NOMO-1 treated with DMSO at 0.1 percent for 48 hours (cell line): ENCODE measurements at regions not wholly inside any gene's neighbourhood (a gene's known extent, or its start where the extent isn't known, plus 50 kb on each side); places are given as distances from the start of the nearest gene placed in this dataset.
"Not testable (repeated sequence)": the region's sequence is repeated elsewhere in the genome, so short reads cannot be mapped to it uniquely, and the experiment has no call there.

Experiments
- DNase-seq: peaks from one replicate; lab custom pipeline; 2025; ENCODE audit not compliant: unreplicated experiment; lab: John Stamatoyannopoulos, UW

- no peak for DNase-seq
Measured at GRCh38 chr12:125968413-125968812, 903.2 kb downstream of the AACS start.

- no peak for DNase-seq
Measured at GRCh38 chr12:125971981-125972380, 906.7 kb downstream of the AACS start.

DNA sequence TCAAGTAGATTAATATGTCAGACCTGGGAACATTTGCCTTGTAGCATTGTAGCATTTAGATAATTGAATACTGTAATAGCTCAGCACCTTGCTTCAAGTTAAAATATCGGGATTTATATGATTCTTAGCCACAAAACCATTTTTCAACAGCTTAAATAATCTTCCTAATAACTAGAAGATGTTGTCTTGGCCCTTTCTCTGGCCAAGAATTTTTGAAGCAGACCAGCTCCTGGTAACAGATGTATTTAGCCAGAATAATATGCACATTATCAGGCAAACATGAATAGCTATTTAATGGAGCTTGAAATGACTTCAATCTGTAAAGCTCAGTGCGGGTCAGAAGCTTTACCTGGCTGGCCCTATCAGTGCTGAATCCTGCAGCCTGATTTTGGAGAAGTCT is 913.1 kb downstream of the AACS start:
- no peak for DNase-seq

GRCh38 chr12:125981610-125982253 is 916.5 kb downstream of the AACS start:
- DNase-seq, result no peak

DNA sequence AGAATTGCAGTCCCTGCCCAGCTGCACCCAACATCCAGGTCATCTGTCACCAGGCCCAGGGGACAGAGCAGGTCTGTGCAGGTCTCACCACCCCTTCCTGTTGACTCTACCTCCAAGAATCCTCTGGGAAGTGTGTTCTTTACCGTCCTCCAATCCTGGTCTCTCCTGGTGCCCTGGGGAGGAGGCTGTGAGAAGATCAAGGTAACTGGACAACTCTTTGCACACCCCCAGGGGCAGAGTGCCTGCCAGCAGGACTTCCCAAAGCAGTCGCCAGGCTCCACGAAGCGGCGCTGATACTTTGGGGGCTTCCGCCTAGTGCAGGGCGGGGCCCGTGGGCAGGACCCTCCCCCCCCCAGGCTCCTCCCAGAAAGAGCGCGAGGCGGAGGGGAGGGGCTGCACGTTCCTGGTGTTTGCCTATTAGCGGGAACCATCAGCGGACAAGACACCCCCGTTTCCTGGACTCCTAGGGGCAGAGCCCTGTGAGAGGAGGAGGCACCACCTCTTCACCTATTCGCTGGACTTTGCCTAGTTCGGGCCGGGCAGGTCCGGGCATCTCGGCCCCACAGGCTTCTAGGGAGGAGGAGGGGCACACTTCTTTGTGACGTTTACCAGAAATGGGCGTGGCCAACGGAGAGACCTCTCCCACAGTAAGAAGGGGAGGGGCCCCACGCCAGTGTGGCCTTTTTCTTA is 918.0 kb downstream of the AACS start:
- DNase-seq, result no peak

GRCh38 chr12:125983784-125984500 is 918.7 kb downstream of the AACS start:
- DNase-seq, result no peak

DNA sequence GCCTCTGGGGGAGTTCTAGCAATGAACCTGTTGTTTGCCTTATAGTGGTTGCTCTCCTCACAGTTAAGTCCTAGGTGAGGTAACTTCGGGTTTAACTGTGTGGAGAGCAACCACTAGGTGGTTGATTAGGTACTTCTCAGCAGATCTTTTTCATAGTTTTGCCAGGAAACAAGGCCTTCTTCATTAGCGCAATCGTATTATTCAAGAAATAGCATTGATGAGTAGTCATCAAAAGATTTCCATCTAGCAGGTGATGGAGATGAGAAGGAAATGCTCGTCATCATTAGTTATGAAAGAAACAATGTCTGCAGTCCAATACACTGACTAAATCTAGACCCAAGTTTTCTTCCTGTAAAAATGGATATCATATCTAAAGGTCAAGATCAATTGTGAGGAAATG is 923.3 kb downstream of the AACS start:
- DNase-seq, result no peak

DNA sequence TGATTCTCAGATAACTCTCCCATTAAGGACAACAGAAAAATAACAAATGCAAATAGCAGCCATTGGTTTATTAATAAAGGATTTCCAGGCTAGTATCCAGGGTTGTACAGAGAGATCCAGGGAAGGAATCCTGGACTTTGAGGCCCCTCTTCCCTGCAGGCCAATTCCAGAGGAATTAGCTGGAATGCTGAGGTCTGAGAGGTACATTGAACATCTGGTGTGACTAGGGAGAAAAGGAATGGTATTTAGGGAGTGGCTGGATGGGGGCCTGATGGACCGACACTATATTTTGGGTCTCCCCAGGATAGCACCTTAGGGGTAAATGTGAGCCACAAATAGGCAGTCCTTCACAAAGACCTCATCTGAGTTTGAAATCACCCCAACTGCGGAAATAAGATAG is 924.5 kb downstream of the AACS start:
- no peak for DNase-seq

GRCh38 chr12:125996443-125996842 is 931.2 kb downstream of the AACS start:
- peak; percentile 45 for DNase-seq

- DNase-seq, result no peak
Measured at GRCh38 chr12:125999628-126000027, 934.4 kb downstream of the AACS start.

GRCh38 chr12:126019385-126019784 is 954.1 kb downstream of the AACS start:
- no peak for DNase-seq

- DNase-seq, result no peak
Measured at GRCh38 chr12:126021675-126022074, 956.4 kb downstream of the AACS start.

GRCh38 chr12:126027825-126028224 is 962.6 kb downstream of the AACS start:
- no peak for DNase-seq

- no peak for DNase-seq
Measured at GRCh38 chr12:126030573-126030972, 965.3 kb downstream of the AACS start.

DNA sequence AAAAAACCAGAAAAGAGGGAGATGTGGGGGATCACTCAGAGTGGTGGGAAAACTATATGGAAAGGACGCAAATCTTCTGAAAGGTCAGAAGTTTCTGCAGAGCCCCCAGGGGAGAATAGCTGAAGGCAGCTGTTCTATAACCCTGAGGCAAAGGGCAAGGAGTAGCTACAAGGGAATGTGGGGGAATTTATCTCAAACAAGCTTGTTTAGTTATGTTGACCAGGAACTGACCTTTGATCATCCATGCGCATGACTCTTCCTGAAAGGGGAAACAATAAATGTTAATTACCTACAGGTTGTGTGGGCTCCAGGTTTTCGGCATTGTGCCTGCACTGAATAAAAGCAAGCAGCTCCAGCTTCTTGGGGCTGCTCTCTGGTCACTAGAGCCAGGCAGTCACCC is 968.5 kb downstream of the AACS start:
- DNase-seq, result no peak

DNA sequence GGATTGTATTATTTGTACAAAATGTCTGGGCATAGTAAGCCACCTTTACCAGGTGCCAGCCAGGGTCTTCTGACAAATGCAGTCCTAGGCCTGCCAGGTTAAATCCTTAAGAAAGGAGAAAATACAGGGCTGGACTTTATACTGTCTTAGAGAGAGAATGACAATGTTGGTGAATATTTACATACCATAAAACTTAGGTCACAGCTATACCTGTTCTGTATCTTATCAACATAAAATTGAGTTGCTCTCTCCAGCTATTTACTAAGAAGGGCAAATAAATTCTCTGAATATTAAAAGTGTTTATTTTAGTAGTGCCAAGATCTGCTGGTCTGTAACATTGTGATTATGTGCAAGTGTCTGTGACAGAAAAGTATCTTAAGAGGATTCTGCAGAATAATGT is 971.1 kb downstream of the AACS start:
- no peak for DNase-seq

GRCh38 chr12:126038434-126038833 is 973.2 kb downstream of the AACS start:
- DNase-seq, result no peak

GRCh38 chr12:126040307-126040706 is 975.1 kb downstream of the AACS start:
- no peak for DNase-seq

GRCh38 chr12:126042286-126042685 is 977.1 kb downstream of the AACS start:
- no peak for DNase-seq

GRCh38 chr12:126049501-126049900 is 984.3 kb downstream of the AACS start:
- not testable (repeated sequence) for DNase-seq

GRCh38 chr12:126051611-126052107 is 986.4 kb downstream of the AACS start:
- DNase-seq, result peak; percentile 16

DNA sequence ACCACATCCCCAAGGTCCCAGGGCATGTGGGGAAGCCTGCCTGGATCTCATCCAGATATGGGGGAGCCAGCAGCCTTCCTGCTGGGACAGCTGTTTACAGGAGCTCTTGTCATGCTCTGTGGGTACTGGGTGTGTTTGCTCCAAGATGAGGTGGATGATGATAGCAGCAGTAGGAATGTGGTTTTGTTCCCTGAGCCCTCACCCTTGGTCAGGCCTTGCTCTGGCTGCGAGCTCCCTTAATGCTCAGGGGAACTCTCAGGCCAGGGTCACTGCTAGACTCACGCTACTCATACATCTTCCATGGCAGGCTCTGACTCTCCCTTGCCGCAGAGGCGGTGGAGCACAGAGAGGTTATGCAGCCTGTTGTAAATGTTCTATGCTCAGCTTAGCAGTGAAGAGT is 990.3 kb downstream of the AACS start:
- DNase-seq, result no peak
